Muscle of leg (tissue), 3 donors: ENCODE measurements at regions not wholly inside any gene's neighbourhood (a gene's known extent, or its start where the extent isn't known, plus 50 kb on each side); places are given as distances from the start of the nearest gene placed in this dataset.
A peak's percentile ranks its signal among the peaks of the same experiment; 100 is the strongest.

Experiments used
- DNase-seq: peaks from one replicate; pipeline ENCODE4 v3.0.0; 2013
- H3K27ac ChIP-seq: one replicate; pipeline ENCODE4 v1.5.1; 2013; ENCODE audit warnings: mild to moderate bottlenecking, low read length, control low read depth
- H3K27me3 ChIP-seq: one replicate; pipeline ENCODE4 v1.6.1; 2013; ENCODE audit warnings: low read length; ENCODE audit not compliant: control insufficient read depth, insufficient read depth
- H3K36me3 ChIP-seq: one replicate; pipeline ENCODE4 v1.6.1; 2013; ENCODE audit warnings: low read length; ENCODE audit not compliant: control insufficient read depth, insufficient read depth
- H3K4me1 ChIP-seq: one replicate; pipeline ENCODE4 v1.6.1; 2013; ENCODE audit warnings: low read length; ENCODE audit not compliant: control insufficient read depth, insufficient read depth
- H3K4me3 ChIP-seq: one replicate; pipeline ENCODE4 v1.5.1; 2013; ENCODE audit warnings: low read length, control low read depth
- H3K9me3 ChIP-seq: replicated peaks from 2 replicates; pipeline ENCODE4 v1.6.1; 2013; ENCODE audit warnings: low read depth, low read length; ENCODE audit not compliant: control insufficient read depth
- WGBS: methylation state at CpG from one replicate; pipeline ENCODE4 v1.1.5; 2013; ENCODE audit warnings: missing lambda C conversion rate; ENCODE audit not compliant: insufficient coverage; 5-methylcytosine and 5-hydroxymethylcytosine counted together

GRCh38 chr4:52196606-52197130 is 145.6 kb downstream of the SPATA18 start:
- no peak for DNase-seq
- Histone ChIP-seq H3K4me1 (peaks cover 24% of the 10 kb centered on the region), H3K9me3 (no peaks in the 10 kb centered on the region), H3K36me3 (no peaks in the 10 kb centered on the region), H3K27ac (peak overlapping the region; percentile 87), H3K4me3 (no peak overlapping the region), H3K27me3 (no peaks in the 10 kb centered on the region)
- 82% methylated on average over 1 of the region's 1 CpG for WGBS

- Histone ChIP-seq H3K27ac (peak overlapping the region; percentile 87), H3K4me1 (peaks cover 26% of the 10 kb centered on the region), H3K36me3 (no peaks in the 10 kb centered on the region), H3K4me3 (no peak overlapping the region), H3K27me3 (no peaks in the 10 kb centered on the region), H3K9me3 (no peaks in the 10 kb centered on the region)
- DNase-seq, result peak; percentile 96
- 40% methylated on average over 1 of the region's 2 CpGs for WGBS
Measured at GRCh38 chr4:52197306-52197705, 146.2 kb downstream of the SPATA18 start.

GRCh38 chr4:52198294-52198693 is 147.2 kb downstream of the SPATA18 start:
- Histone ChIP-seq H3K4me1 (peaks cover 28% of the 10 kb centered on the region), H3K27me3 (no peaks in the 10 kb centered on the region), H3K36me3 (no peaks in the 10 kb centered on the region), H3K27ac (peak overlapping the region; percentile 87), H3K9me3 (no peaks in the 10 kb centered on the region), H3K4me3 (no peak overlapping the region)
- DNase-seq, result peak; percentile 96

- DNase-seq, result peak; percentile 59
- 70% methylated on average over 2 of the region's 3 CpGs for WGBS
- Histone ChIP-seq H3K27ac (no peak overlapping the region), H3K36me3 (no peaks in the 10 kb centered on the region), H3K4me3 (no peak overlapping the region), H3K27me3 (no peaks in the 10 kb centered on the region), H3K9me3 (no peaks in the 10 kb centered on the region), H3K4me1 (peaks cover 28% of the 10 kb centered on the region)
Measured at GRCh38 chr4:52199574-52200338, 148.7 kb downstream of the SPATA18 start.

DNA sequence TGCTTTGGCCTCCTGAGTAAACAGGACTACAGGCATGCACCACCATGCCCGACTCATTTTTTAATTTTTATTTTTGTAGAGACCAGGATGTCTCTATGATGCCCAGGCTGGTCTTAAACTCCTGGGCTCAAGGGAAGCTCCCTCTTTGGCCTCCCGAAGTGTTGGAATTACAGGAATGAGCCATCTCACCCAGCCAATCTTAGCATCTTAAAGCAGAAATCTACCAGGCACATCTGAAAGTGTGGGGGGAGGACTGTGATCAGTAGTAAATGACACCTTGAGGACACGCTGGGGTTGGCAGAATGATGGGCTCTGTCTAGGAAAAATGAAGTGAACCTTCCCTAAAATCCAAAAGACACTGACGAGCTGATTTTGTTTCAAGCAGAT is 149.2 kb downstream of the SPATA18 start:
- H3K36me3 ChIP-seq, result no peaks in the 10 kb centered on the region
- peaks cover 28% of the 10 kb centered on the region for H3K4me1 ChIP-seq
- no peak for DNase-seq
- H3K4me3 ChIP-seq, result no peak overlapping the region
- WGBS, result no CpG with 5 or more reads among the region's 4 CpGs
- no peaks in the 10 kb centered on the region for H3K27me3 ChIP-seq
- H3K9me3 ChIP-seq, result no peaks in the 10 kb centered on the region
- H3K27ac ChIP-seq, result no peak overlapping the region

DNA sequence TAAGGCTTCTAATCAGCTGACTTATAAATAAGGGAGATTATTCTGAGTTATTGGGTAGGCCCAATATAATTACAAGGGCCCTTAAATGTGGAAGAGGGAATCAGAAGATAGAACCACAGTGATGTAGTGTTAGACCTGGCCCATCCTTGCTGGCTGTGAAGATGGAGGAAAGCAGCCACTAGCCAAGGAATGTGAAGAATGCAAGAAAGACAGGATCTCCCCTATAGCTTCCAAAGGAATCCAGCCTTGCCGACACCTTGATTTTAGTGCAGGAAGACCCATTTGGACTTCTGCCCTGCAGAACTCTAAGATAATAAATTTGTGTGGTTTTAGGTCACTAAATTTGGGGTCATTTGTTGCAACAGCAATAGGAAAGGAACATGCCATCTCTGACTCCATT is 150.6 kb downstream of the SPATA18 start:
- Histone ChIP-seq H3K27ac (no peak overlapping the region), H3K4me1 (peaks cover 28% of the 10 kb centered on the region), H3K4me3 (no peak overlapping the region), H3K36me3 (no peaks in the 10 kb centered on the region), H3K27me3 (no peaks in the 10 kb centered on the region), H3K9me3 (no peaks in the 10 kb centered on the region)
- no peak for DNase-seq
- WGBS, result no CpG with 5 or more reads among the region's 1 CpG

- 33% methylated on average over 1 of the region's 4 CpGs for WGBS
- H3K9me3 ChIP-seq, result no peaks in the 10 kb centered on the region
- H3K4me1 ChIP-seq, result peaks cover 24% of the 10 kb centered on the region
- no peaks in the 10 kb centered on the region for H3K36me3 ChIP-seq
- no peak overlapping the region for H3K4me3 ChIP-seq
- no peak for DNase-seq
- H3K27me3 ChIP-seq, result no peaks in the 10 kb centered on the region
- H3K27ac ChIP-seq, result no peak overlapping the region
Measured at GRCh38 chr4:52202251-52202779, 151.2 kb downstream of the SPATA18 start.

GRCh38 chr4:52202931-52203330 is 151.8 kb downstream of the SPATA18 start:
- H3K4me1 ChIP-seq, result peaks cover 18% of the 10 kb centered on the region
- H3K36me3 ChIP-seq, result no peaks in the 10 kb centered on the region
- no peaks in the 10 kb centered on the region for H3K27me3 ChIP-seq
- H3K9me3 ChIP-seq, result no peaks in the 10 kb centered on the region
- DNase-seq, result no peak
- WGBS, result no CpG with 5 or more reads among the region's 1 CpG
- H3K27ac ChIP-seq, result no peak overlapping the region
- no peak overlapping the region for H3K4me3 ChIP-seq

DNA sequence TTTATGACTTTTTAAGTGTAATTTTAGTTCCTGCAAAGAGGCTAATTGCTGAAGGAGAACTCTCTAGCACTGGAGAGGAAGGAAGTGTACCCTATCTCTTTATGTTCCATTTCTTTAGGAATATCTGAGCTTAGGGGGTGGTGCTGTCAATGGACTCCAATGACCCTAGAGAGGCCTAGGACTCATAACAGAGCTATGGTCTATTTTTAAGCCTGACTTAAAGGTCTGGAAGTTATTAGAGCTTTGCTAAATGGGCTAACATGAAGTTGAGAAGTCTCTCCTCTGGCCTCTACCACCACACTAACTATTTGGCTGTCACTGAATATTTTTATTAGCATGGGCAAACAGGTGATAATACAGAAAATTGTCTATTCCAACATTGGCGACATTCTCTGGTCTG is 152.2 kb downstream of the SPATA18 start:
- no CpG with 5 or more reads among the region's 1 CpG for WGBS
- DNase-seq, result no peak
- no peak overlapping the region for H3K4me3 ChIP-seq
- no peaks in the 10 kb centered on the region for H3K9me3 ChIP-seq
- H3K27me3 ChIP-seq, result no peaks in the 10 kb centered on the region
- no peaks in the 10 kb centered on the region for H3K36me3 ChIP-seq
- peaks cover 13% of the 10 kb centered on the region for H3K4me1 ChIP-seq
- no peak overlapping the region for H3K27ac ChIP-seq

DNA sequence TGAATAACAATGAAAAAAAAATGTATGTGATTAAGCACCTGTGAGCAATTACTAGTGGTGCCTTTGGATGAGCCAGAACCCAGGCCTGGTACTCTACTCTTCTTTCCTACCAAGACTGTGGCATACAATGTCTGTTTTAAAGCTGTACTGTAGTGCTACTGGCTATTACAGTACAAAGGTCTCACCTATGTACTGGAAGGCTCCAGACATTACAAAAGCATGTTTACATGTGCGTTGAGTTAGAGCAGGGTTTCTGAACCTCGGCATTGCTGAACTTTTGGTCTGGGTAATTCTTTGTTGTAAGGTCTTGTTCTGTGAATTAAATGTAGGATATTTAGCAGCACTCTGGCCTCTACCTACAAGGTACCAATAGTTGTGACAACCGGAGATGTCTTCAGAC is 153.8 kb downstream of the SPATA18 start:
- no peak overlapping the region for H3K27ac ChIP-seq

More for the DNA sequence above, 153.8 kb downstream of the SPATA18 start:
- H3K4me3 ChIP-seq, result no peak overlapping the region
- H3K27me3 ChIP-seq, result no peaks in the 10 kb centered on the region
- no peak for DNase-seq
- peaks cover 5% of the 10 kb centered on the region for H3K4me1 ChIP-seq
- no peaks in the 10 kb centered on the region for H3K36me3 ChIP-seq
- no peaks in the 10 kb centered on the region for H3K9me3 ChIP-seq
- WGBS, result no CpG with 5 or more reads among the region's 3 CpGs
